HUES64 (cell line): ENCODE measurements at regions not wholly inside any gene's neighbourhood (a gene's known extent, or its start where the extent isn't known, plus 50 kb on each side); places are given as distances from the start of the nearest gene placed in this dataset.
"Not testable (repeated sequence)": the region's sequence is repeated elsewhere in the genome, so short reads cannot be mapped to it uniquely, and the experiment has no call there.

Source experiments
- H3K27ac ChIP-seq: 2 replicates; pipeline ENCODE4 v1.7.0; 2013; ENCODE audit warnings: low read depth, low read length, inconsistent platforms
- H3K27me3 ChIP-seq: 2 replicates; pipeline ENCODE4 v1.6.1; 2013; ENCODE audit warnings: mild to moderate bottlenecking, low read length; ENCODE audit not compliant: insufficient read depth
- H3K36me3 ChIP-seq: 2 replicates; pipeline ENCODE4 v1.6.1; 2013; ENCODE audit warnings: mild to moderate bottlenecking, low read length; ENCODE audit not compliant: insufficient read depth
- H3K4me1 ChIP-seq: 2 replicates; pipeline ENCODE4 v1.6.1; 2013; ENCODE audit warnings: mild to moderate bottlenecking, low read length, moderate library complexity; ENCODE audit not compliant: insufficient read depth
- H3K4me3 ChIP-seq: 2 replicates; pipeline ENCODE4 v1.5.1; 2013; ENCODE audit warnings: mild to moderate bottlenecking, low read length, moderate library complexity
- H3K9ac ChIP-seq: 2 replicates; pipeline ENCODE4 v1.6.1; 2013; ENCODE audit warnings: mild to moderate bottlenecking, low read depth, low read length
- H3K9me3 ChIP-seq: 2 replicates; pipeline ENCODE4 v1.6.1; 2013; ENCODE audit warnings: low read depth, low read length; ENCODE audit not compliant: insufficient read depth
- WGBS: fragments of 150-250, 120-280 bp; methylation state at CpG from one replicate; pipeline ENCODE4 v1.1.7; 2013; ENCODE audit warnings: missing lambda C conversion rate; 5-methylcytosine and 5-hydroxymethylcytosine counted together

DNA sequence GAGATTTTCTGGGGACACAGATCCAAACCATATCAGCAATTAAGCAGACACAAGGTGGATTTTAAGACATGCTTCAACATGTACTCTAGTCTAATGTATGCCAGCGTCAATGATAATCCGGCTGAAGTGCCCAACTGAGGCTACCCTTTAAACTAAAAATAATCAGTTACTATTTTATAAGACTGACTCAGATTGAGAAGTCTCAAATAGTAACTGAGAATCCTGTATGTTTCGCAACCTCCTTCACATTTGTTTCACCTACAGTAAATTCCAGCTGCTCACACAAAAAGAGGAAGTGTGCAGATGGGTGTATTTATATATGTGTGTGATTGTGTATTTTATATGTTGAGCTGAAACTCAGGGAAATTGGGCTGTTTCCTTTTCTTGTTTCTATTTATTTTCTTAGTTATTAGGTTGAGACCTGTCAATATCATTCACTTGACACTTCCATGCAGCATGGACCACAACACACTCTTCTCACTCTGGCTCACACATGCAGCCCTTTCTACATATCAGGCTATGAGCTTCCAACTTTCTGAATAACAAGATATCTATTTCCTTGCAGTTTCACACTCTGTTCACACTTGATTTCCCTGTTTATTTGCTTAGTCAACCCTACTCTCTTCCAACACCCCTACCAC is 1224.9 kb upstream of the TMEM132C start:
- no peaks in the 10 kb centered on the region for H3K36me3 ChIP-seq
- H3K27me3 ChIP-seq = no peaks in the 10 kb centered on the region
- no peak overlapping the region for H3K27ac ChIP-seq
- no peak overlapping the region for H3K9ac ChIP-seq
- no peaks in the 10 kb centered on the region for H3K9me3 ChIP-seq
- 91% methylated on average over 3 of the region's 3 CpGs for WGBS
- H3K4me3 ChIP-seq = no peak overlapping the region
- H3K4me1 ChIP-seq = no peaks in the 10 kb centered on the region

DNA sequence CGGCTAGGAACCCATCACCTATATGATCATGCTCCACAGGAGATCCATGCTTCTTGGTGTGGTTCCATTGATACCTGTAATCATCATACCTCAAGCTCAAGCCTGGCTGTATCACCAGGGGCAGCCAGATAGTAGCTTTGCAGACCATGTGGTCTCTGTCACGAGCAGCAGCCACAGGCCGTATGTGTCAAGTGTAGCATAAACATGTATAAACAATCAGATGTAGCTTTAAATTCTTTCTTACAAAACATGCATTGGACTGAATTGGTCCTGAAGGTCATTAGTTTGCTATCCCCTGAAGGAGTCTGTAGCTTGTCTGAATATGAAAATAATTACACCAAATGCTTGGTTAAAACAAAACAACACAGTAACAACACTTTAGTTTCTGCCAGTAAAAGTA is 1223.2 kb upstream of the TMEM132C start:
- H3K4me3 ChIP-seq = no peak overlapping the region
- no peak overlapping the region for H3K27ac ChIP-seq
- H3K27me3 ChIP-seq = no peaks in the 10 kb centered on the region
- H3K9me3 ChIP-seq = no peaks in the 10 kb centered on the region
- H3K36me3 ChIP-seq = no peaks in the 10 kb centered on the region
- 97% methylated on average over 3 of the region's 3 CpGs for WGBS
- no peak overlapping the region for H3K9ac ChIP-seq
- H3K4me1 ChIP-seq = no peaks in the 10 kb centered on the region

DNA sequence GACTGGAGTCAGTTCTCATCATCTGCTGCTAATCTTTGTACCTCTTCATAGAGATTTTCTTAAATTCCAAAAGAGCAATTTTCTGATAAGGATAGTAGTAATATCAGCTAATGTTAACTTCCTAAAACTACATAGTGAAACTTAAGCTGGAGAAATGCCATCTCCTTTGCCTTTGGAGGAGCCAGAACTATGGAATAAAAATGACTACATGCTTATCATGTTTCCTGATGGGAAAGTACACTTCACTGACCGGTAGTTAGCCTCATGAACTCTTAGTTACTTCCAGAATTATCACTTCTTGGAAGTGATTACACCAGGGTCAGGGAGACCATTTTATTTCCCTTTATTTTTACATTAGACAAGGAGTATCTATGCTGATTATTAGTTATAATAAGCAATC is 1222.1 kb upstream of the TMEM132C start:
- no peaks in the 10 kb centered on the region for H3K27me3 ChIP-seq
- WGBS = no CpG with 5 or more reads among the region's 1 CpG
- no peaks in the 10 kb centered on the region for H3K4me1 ChIP-seq
- H3K9ac ChIP-seq = no peak overlapping the region
- no peak overlapping the region for H3K4me3 ChIP-seq
- H3K36me3 ChIP-seq = no peaks in the 10 kb centered on the region
- H3K27ac ChIP-seq = no peak overlapping the region
- H3K9me3 ChIP-seq = no peaks in the 10 kb centered on the region

DNA sequence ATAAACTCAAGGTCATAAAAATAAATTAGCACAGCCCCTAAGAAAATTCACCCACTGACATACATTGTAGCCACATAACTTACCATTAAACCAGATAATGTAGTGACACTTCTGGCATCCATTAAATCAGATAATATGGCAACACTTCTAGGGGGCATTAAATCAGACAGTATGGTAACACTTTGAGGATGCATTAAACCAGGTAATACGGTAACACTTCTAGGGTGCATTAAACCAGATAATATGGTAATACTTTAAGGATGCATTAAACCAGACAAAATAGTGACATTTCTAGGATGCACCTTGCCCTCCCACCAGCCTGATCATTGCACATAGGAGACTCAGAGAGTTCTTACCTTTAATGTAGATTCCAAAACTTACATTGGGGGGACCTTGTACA is 1220.5 kb upstream of the TMEM132C start:
- Histone ChIP-seq H3K27ac (no peak overlapping the region), H3K9ac (no peak overlapping the region), H3K27me3 (no peaks in the 10 kb centered on the region), H3K9me3 (0 out of 2 replicates have a peak, but pooled peaks cover 2% of the 10 kb centered on the region), H3K4me1 (no peaks in the 10 kb centered on the region), H3K4me3 (no peak overlapping the region), H3K36me3 (no peaks in the 10 kb centered on the region)
- 91% methylated on average over 1 of the region's 1 CpG for WGBS

DNA sequence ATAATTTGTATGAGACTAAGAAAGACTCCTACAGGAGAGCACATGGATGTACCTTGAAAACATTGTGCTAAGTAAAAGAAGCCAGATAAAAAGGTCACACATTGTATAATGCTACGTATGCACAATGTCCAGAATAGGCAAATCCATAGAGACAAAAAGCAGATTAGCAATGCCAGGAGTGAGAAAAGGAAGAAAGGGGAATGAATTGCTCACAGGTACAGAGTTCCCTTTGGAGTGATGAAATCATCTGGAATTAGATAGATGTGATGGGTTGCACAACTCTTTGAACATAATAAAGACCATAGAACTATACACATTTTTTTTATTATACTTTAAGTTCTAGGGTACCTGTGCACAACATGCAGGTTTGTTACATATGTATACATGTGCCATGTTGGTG is 1218.9 kb upstream of the TMEM132C start:
- 91% methylated on average over 1 of the region's 1 CpG for WGBS

DNA sequence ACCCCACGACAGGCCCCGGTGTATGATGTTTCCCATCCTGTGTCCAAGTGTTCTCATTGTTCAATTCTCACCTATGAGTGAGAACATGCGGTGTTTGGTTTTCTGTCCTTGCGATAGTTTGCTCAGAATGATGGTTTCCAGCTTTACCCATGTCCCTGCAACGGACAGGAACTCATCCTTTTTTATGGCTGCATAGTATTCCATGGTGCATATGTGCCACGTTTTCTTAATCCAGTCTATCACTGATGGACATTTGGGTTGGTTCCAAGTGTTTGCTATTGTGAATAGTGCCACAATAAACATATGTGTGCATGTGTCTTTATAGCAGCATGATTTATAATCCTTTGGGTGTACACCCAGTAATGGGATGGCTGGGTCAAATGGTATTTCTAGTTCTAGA is 1218.4 kb upstream of the TMEM132C start:
- H3K27ac ChIP-seq, H3K9ac ChIP-seq, H3K27me3 ChIP-seq, H3K4me3 ChIP-seq, H3K9me3 ChIP-seq, H3K36me3 ChIP-seq, H3K4me1 ChIP-seq: not testable (repeated sequence)
- WGBS = 85% methylated on average over 6 of the region's 6 CpGs

More for the DNA sequence above, 1218.9 kb upstream of the TMEM132C start:
- Histone ChIP-seq H3K4me3 (no peak overlapping the region), H3K9me3 (0 out of 2 replicates have a peak, but pooled peaks cover 2% of the 10 kb centered on the region), H3K27me3 (no peaks in the 10 kb centered on the region), H3K27ac (no peak overlapping the region), H3K9ac (no peak overlapping the region), H3K4me1 (no peaks in the 10 kb centered on the region), H3K36me3 (no peaks in the 10 kb centered on the region)

DNA sequence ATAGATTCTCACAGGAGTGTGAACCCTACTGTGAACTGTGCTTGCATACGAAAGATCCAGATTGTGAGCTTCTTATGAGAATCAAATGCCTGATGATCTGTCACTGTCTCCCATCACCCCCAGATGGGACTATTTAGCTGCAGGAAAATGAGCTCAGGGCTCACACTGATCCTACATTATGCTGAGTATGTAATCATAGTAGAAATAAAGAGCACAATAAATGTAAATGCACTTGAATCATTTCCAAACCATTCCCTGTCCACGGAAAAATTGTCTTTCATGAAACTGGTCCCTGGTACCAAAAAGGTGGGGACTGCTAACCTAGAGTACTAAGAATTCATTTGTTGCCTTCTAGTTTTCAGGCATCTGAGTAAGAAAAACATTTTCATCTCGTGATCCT is 1215.8 kb upstream of the TMEM132C start:
- no peak overlapping the region for H3K27ac ChIP-seq
- no peak overlapping the region for H3K4me3 ChIP-seq
- 82% methylated on average over 3 of the region's 3 CpGs for WGBS
- no peak overlapping the region for H3K9ac ChIP-seq
- no peaks in the 10 kb centered on the region for H3K27me3 ChIP-seq
- 0 out of 2 replicates have a peak, but pooled peaks cover 2% of the 10 kb centered on the region for H3K9me3 ChIP-seq
- no peaks in the 10 kb centered on the region for H3K4me1 ChIP-seq
- no peaks in the 10 kb centered on the region for H3K36me3 ChIP-seq

DNA sequence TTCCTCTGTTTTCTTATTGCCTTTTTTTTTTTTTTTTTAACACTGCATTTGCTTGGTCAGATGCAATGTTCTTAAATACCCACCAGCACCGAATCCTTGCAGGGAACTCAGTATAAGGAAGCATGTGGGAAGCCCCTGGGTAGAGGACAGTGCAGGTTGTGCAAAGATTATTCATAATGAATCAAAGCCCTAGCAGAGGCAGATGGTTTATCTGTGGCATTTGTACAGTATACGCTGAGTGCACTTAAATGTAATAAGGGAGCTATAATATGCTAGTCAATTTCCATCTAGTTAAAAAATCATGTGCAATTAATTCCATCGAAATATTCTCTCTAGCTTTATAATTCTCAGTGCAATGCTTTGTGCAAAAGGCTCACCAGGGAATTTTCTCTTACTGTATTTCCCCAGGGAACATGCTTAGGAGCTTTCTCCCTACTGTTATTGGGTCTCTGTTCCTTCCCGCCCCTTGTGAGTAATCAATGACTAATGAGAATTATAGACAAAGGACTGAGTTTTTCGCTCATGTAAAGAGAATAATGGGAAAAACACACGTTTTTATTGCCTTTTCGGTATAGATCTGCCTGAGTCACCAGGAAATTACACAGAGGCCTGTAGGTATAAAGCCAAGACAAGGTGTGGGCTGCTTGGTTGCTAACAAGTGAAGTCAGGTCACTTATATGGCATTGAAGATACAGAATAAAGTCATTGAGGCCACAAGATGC is 1214.3 kb upstream of the TMEM132C start:
- H3K4me3 ChIP-seq = no peak overlapping the region
- no peaks in the 10 kb centered on the region for H3K27me3 ChIP-seq
- WGBS = 74% methylated on average over 7 of the region's 7 CpGs
- no peaks in the 10 kb centered on the region for H3K36me3 ChIP-seq
- no peaks in the 10 kb centered on the region for H3K4me1 ChIP-seq
- 0 out of 2 replicates have a peak, but pooled peaks cover 2% of the 10 kb centered on the region for H3K9me3 ChIP-seq
- H3K9ac ChIP-seq = no peak overlapping the region
- H3K27ac ChIP-seq = no peak overlapping the region

DNA sequence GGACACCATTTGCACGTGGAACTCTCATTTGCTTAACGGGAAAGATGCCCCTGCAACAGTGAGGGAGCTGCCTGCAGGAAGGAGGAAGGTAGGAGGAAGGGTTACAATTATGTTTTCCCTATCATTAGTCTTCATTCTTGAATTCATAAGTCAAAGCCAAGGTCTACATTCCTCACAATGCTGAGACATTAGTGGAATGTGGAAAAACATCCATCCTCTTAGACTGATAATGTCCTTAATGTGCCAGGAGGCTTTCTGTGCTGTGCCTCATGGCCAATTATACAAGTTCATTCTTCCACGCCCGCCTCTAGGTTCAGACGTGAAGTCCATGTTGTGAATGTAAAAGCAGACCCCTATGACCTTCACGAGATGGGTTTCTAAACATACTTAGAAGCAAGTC is 1212.4 kb upstream of the TMEM132C start:
- H3K27ac ChIP-seq = no peak overlapping the region
- no peak overlapping the region for H3K9ac ChIP-seq
- H3K4me3 ChIP-seq = no peak overlapping the region
- 0 out of 2 replicates have a peak, but pooled peaks cover 2% of the 10 kb centered on the region for H3K9me3 ChIP-seq
- 82% methylated on average over 6 of the region's 6 CpGs for whole genome bisulfite sequencing
- H3K27me3 ChIP-seq = no peaks in the 10 kb centered on the region
- no peaks in the 10 kb centered on the region for H3K4me1 ChIP-seq
- no peaks in the 10 kb centered on the region for H3K36me3 ChIP-seq

DNA sequence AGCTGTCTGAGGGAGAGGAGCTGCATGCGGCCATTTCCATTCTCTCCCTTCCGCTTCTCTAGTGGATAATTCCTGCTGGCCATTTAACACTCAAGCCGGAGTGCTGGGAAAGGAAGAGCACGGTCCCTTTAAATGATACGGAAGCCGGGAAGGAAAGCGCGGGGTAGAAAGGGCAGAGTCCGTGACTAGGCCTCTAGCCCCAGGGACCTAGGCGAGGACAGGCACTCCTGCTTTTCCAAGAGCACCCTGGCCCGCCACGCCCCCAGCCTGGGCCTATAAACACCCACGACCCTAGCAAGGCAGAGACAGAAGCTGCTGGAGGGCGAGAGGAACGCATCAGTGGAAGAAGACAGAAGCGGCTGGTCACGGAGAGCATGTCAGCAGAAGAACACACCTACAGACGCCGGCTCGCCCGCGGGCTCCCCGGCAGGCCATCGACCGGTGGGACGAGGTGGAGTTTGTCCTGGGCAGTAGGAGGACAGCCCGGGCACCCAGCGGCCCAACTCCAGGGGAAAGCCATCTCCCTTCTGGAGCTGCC is 1206.6 kb upstream of the TMEM132C start:
- no peak overlapping the region for H3K27ac ChIP-seq

DNA sequence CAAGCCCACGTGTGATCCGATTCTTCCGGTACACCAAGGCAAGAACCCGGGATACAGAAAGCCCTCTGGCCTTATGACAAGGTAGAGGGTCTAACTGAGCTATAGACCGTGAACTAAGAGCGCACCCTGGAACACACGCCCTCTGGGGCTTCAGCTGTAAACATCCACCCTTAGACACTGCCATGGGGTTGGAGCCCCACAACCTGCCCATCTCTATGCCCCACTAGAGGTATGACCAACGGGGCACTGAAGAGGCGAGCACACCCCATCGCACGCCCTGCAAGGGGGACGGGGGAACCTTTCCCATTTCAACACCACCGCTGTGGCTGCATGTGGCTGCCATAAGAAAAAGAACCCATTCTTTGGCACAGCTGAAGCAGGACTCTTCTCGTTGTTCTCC is 1206.0 kb upstream of the TMEM132C start:
- no peak overlapping the region for H3K9ac ChIP-seq
- no peak overlapping the region for H3K27ac ChIP-seq
- no peaks in the 10 kb centered on the region for H3K36me3 ChIP-seq
- H3K4me3 ChIP-seq = no peak overlapping the region
- 93% methylated on average over 14 of the region's 14 CpGs for WGBS
- H3K27me3 ChIP-seq = no peaks in the 10 kb centered on the region
- no peaks in the 10 kb centered on the region for H3K9me3 ChIP-seq
- H3K4me1 ChIP-seq = no peaks in the 10 kb centered on the region

More for the DNA sequence above, 1206.6 kb upstream of the TMEM132C start:
- Histone ChIP-seq H3K9me3 (no peaks in the 10 kb centered on the region), H3K36me3 (no peaks in the 10 kb centered on the region), H3K27me3 (no peaks in the 10 kb centered on the region), H3K4me1 (no peaks in the 10 kb centered on the region), H3K4me3 (no peak overlapping the region), H3K9ac (no peak overlapping the region)
- 92% methylated on average over 28 of the region's 28 CpGs for WGBS
